H9 (cell line): ENCODE measurements at regions not wholly inside any gene's neighbourhood (a gene's known extent, or its start where the extent isn't known, plus 50 kb on each side); places are given as distances from the start of the nearest gene placed in this dataset.
"Not testable (repeated sequence)": the region's sequence is repeated elsewhere in the genome, so short reads cannot be mapped to it uniquely, and the experiment has no call there.

Experiments
- DNase-seq: peaks from one replicate; pipeline ENCODE4 v3.0.0-alpha.2; 2017
- H2AFZ ChIP-seq: one replicate; pipeline ENCODE4 v1.6.1; 2013; ENCODE audit warnings: mild to moderate bottlenecking, low read length, control low read depth, moderate library complexity
- H2AK5ac ChIP-seq: 2 replicates; pipeline ENCODE4 v1.6.1; 2013; ENCODE audit warnings: low read length, control low read depth, mixed read lengths; ENCODE audit not compliant: insufficient read length
- H2BK120ac ChIP-seq: one replicate; pipeline ENCODE4 v1.6.1; 2013; ENCODE audit warnings: low read depth, mild to moderate bottlenecking, low read length, control low read depth, inconsistent platforms; ENCODE audit not compliant: poor library complexity, severe bottlenecking
- H2BK12ac ChIP-seq: 2 replicates; pipeline ENCODE4 v1.6.1; 2013; ENCODE audit warnings: low read length, control low read depth, mixed read lengths, low read depth; ENCODE audit not compliant: insufficient read length
- H2BK15ac ChIP-seq: 2 replicates; pipeline ENCODE4 v1.6.1; 2013; ENCODE audit warnings: low read depth, low read length, control low read depth
- H2BK20ac ChIP-seq: one replicate; pipeline ENCODE4 v1.6.1; 2013; ENCODE audit warnings: low read depth, mild to moderate bottlenecking, low read length, control low read depth, inconsistent platforms; ENCODE audit not compliant: poor library complexity, severe bottlenecking
- H2BK5ac ChIP-seq: 2 replicates; pipeline ENCODE4 v1.6.1; 2013; ENCODE audit warnings: low read length, control low read depth, mixed read lengths; ENCODE audit not compliant: insufficient read length
- H3K14ac ChIP-seq: 2 replicates; pipeline ENCODE4 v1.6.1; 2013; ENCODE audit warnings: low read length, control low read depth; ENCODE audit not compliant: insufficient read depth
- H3K18ac ChIP-seq: 2 replicates; pipeline ENCODE4 v1.6.1; 2013; ENCODE audit warnings: low read depth, mild to moderate bottlenecking, mixed read lengths, low read length, control low read depth; ENCODE audit not compliant: insufficient read length
- H3K23ac ChIP-seq: 2 replicates; pipeline ENCODE4 v1.6.1; 2013; ENCODE audit warnings: low read length, control low read depth, mixed read lengths, low read depth; ENCODE audit not compliant: insufficient read length
- H3K23me2 ChIP-seq: 2 replicates; pipeline ENCODE4 v1.6.1; 2013; ENCODE audit warnings: low read depth, mild to moderate bottlenecking, mixed read lengths, low read length, control low read depth; ENCODE audit not compliant: insufficient read length, poor library complexity, severe bottlenecking
- H3K27ac ChIP-seq: 2 replicates; pipeline ENCODE4 v1.5.1; 2013; ENCODE audit warnings: low read length, control low read depth, mixed read lengths, low read depth; ENCODE audit not compliant: insufficient read length
- H3K27me3 ChIP-seq: 2 replicates; pipeline ENCODE4 v1.6.1; 2013; ENCODE audit warnings: low read length, control low read depth, inconsistent platforms; ENCODE audit not compliant: insufficient read depth
- H3K4ac ChIP-seq: 2 replicates; pipeline ENCODE4 v1.6.1; 2013; ENCODE audit warnings: low read depth, mild to moderate bottlenecking, control low read depth, inconsistent platforms, low read length, moderate library complexity
- H3K4me1 ChIP-seq: 2 replicates; pipeline ENCODE4 v1.6.1; 2013; ENCODE audit warnings: low read length, control low read depth, inconsistent platforms; ENCODE audit not compliant: insufficient read depth
- H3K4me2 ChIP-seq: 2 replicates; pipeline ENCODE4 v1.6.1; 2013; ENCODE audit warnings: low read length, control low read depth, mixed read lengths; ENCODE audit not compliant: insufficient read length, insufficient read depth
- H3K56ac ChIP-seq: 2 replicates; pipeline ENCODE4 v1.6.1; 2013; ENCODE audit warnings: low read depth, mild to moderate bottlenecking, mixed read lengths, low read length, control low read depth; ENCODE audit not compliant: insufficient read length
- H3K79me1 ChIP-seq: 2 replicates; pipeline ENCODE4 v1.6.1; 2013; ENCODE audit warnings: low read depth, mild to moderate bottlenecking, moderate library complexity, low read length, control low read depth, inconsistent platforms; ENCODE audit not compliant: insufficient read depth, poor library complexity, severe bottlenecking
- H3K79me2 ChIP-seq: 2 replicates; pipeline ENCODE4 v1.6.1; 2013; ENCODE audit warnings: low read length, control low read depth, inconsistent platforms; ENCODE audit not compliant: insufficient read depth
- H3K9ac ChIP-seq: 2 replicates; pipeline ENCODE4 v1.6.1; 2013; ENCODE audit warnings: low read length, control low read depth, mixed read lengths; ENCODE audit not compliant: insufficient read length; ENCODE audit errors: extremely low read depth
- H3K9me3 ChIP-seq: one replicate; pipeline ENCODE4 v1.6.1; 2013; ENCODE audit warnings: low read depth, low read length, inconsistent platforms; ENCODE audit not compliant: control insufficient read depth
- H3T11ph ChIP-seq: one replicate; pipeline ENCODE4 v1.6.1; 2013; ENCODE audit warnings: mild to moderate bottlenecking, low read length, control low read depth, inconsistent platforms
- H4K20me1 ChIP-seq: one replicate; pipeline ENCODE4 v1.6.1; 2013; ENCODE audit not compliant: control insufficient read depth, insufficient read length, insufficient read depth
- H4K5ac ChIP-seq: 2 replicates; pipeline ENCODE4 v1.6.1; 2013; ENCODE audit warnings: low read depth, mild to moderate bottlenecking, mixed read lengths, low read length, control low read depth; ENCODE audit not compliant: insufficient read length
- H4K8ac ChIP-seq: replicated peaks from 2 replicates; pipeline ENCODE4 v1.6.1; 2013; ENCODE audit warnings: low read length, control low read depth, mixed read lengths, low read depth; ENCODE audit not compliant: insufficient read length
- H4K91ac ChIP-seq: 2 replicates; pipeline ENCODE4 v1.6.1; 2013; ENCODE audit warnings: low read depth, mild to moderate bottlenecking, moderate library complexity, mixed read lengths, low read length, control low read depth; ENCODE audit not compliant: insufficient read length
- H3K27ac Mint-ChIP-seq, 3 experiments: 2 replicates in 2 of 3; 3 replicates in 1 of 3; pipeline ENCODE4 v1.8.0; 2020 to 2021; ENCODE audit warnings: mixed read lengths in 3 of 3, mild to moderate bottlenecking in 1 of 3, moderate library complexity in 1 of 3
- H3K27me3 Mint-ChIP-seq: 2 replicates; pipeline ENCODE4 v1.8.0; 2021; ENCODE audit warnings: low read depth, mild to moderate bottlenecking, moderate library complexity, mixed read lengths
- H3K36me3 Mint-ChIP-seq, 3 experiments: 2 replicates in 2 of 3; 3 replicates in 1 of 3; pipeline ENCODE4 v1.8.0; 2020 to 2021; ENCODE audit warnings: low read depth in 3 of 3, mixed read lengths in 3 of 3; ENCODE audit not compliant: insufficient read depth in 1 of 3
- H3K4me1 Mint-ChIP-seq, 2 experiments: 2 replicates each; pipeline ENCODE4 v1.8.0; 2020; ENCODE audit warnings: mixed read lengths in 2 of 2
- H3K4me3 Mint-ChIP-seq, 2 experiments: 2 replicates in 1 of 2; 3 replicates in 1 of 2; pipeline ENCODE4 v1.8.0; 2020 to 2021; ENCODE audit warnings: mild to moderate bottlenecking in 2 of 2, mixed read lengths in 2 of 2, moderate library complexity in 1 of 2
- H3K9me3 Mint-ChIP-seq, 2 experiments: 2 replicates in 1 of 2; 3 replicates in 1 of 2; pipeline ENCODE4 v1.8.0; 2020; ENCODE audit warnings: mild to moderate bottlenecking in 2 of 2, mixed read lengths in 2 of 2, moderate library complexity in 1 of 2
- WGBS: extraction: QIAGEN DNeasy Blood & Tissue Kit; methylation state at CpG from one replicate; pipeline ENCODE4 v1.1.7; 2013; ENCODE audit warnings: missing lambda C conversion rate, low lambda C conversion rate, mixed read lengths; ENCODE audit not compliant: insufficient read length; ENCODE audit errors: extremely low coverage; 5-methylcytosine and 5-hydroxymethylcytosine counted together

GRCh38 chr15:88965097-88965496 is 51.9 kb upstream of the MFGE8 start:
- not testable (repeated sequence) for H3K23me2 ChIP-seq, H3K4me1 ChIP-seq, DNase-seq, H4K8ac ChIP-seq, H3K4ac ChIP-seq, H2BK5ac ChIP-seq, H2BK120ac ChIP-seq, H2BK12ac ChIP-seq, H3K18ac ChIP-seq, H3K4me3 Mint-ChIP-seq, H2AFZ ChIP-seq, H3K27ac Mint-ChIP-seq, H3K23ac ChIP-seq, H3K4me1 Mint-ChIP-seq, H3K79me1 ChIP-seq, H4K5ac ChIP-seq, H3T11ph ChIP-seq, H3K27ac ChIP-seq, H3K56ac ChIP-seq, H3K27me3 Mint-ChIP-seq, H2AK5ac ChIP-seq, H3K79me2 ChIP-seq, H3K4me2 ChIP-seq, H3K9ac ChIP-seq, H3K14ac ChIP-seq, H2BK15ac ChIP-seq, H4K20me1 ChIP-seq, H3K27me3 ChIP-seq, H4K91ac ChIP-seq, H2BK20ac ChIP-seq, H3K9me3 ChIP-seq
- no CpG with 5 or more reads among the region's 1 CpG for WGBS
- Mint-ChIP-seq H3K36me3 (peaks cover 22 to 60% (median 32%) of the 10 kb centered on the region in 3 experiments), H3K9me3 (peaks cover 51 to 58% of the 10 kb centered on the region in 2 experiments)
